SK-N-SH treated with all-trans-retinoic acid at 6 μM for 48 hours (cell line): ENCODE measurements at regions not wholly inside any gene's neighbourhood (a gene's known extent, or its start where the extent isn't known, plus 50 kb on each side); places are given as distances from the start of the nearest gene placed in this dataset.

Experiments used
- ATAC-seq: fragments of 200-7000 bp; cut with Tn5 transposase; 3 replicates; pipeline ENCODE4 v1.9.1; 2020; ENCODE audit warnings: mild to moderate bottlenecking, moderate library complexity
- ARNTL ChIP-seq: fragments of 450-650 bp; formaldehyde crosslinking; IDR thresholded peaks from 2 replicates; pipeline ENCODE4 v1.5.0; 2020; ENCODE audit warnings: low read depth, mild to moderate bottlenecking, moderate library complexity, borderline replicate concordance
- BACH2 ChIP-seq: fragments of 250-450 bp; sonication (Bioruptor Pico); IDR thresholded peaks from 2 replicates; pipeline ENCODE4 v1.9.0; 2021; ENCODE audit warnings: mild to moderate bottlenecking, borderline replicate concordance
- ESRRG ChIP-seq: fragments of 250-450 bp; sonication (Bioruptor Pico); IDR thresholded peaks from 2 replicates; pipeline ENCODE4 v1.6.1; 2021; ENCODE audit warnings: mild to moderate bottlenecking
- OSR1 ChIP-seq: fragments of 250-450 bp; sonication (Bioruptor Pico); IDR thresholded peaks from 2 replicates; pipeline ENCODE4 v1.8.0; 2022; ENCODE audit warnings: moderate library complexity, mild to moderate bottlenecking, inconsistent platforms
- PPARA ChIP-seq: fragments of 250-450 bp; sonication (Bioruptor Pico); IDR thresholded peaks from 2 replicates; pipeline ENCODE4 v1.5.0; 2020; ENCODE audit warnings: mild to moderate bottlenecking, borderline replicate concordance
- SNAI2 ChIP-seq: fragments of 250-450 bp; sonication (Bioruptor Pico); IDR thresholded peaks from 2 replicates; pipeline ENCODE4 v1.5.0; 2020; ENCODE audit warnings: mild to moderate bottlenecking, moderate library complexity
- ZC3H10 ChIP-seq: fragments of 250-450 bp; sonication (Bioruptor Pico); IDR thresholded peaks from 2 replicates; pipeline ENCODE4 v1.5.1; 2021; ENCODE audit warnings: mild to moderate bottlenecking, moderate library complexity
- ZFP3 ChIP-seq: fragments of 250-450 bp; sonication (Bioruptor Pico); IDR thresholded peaks from 2 replicates; pipeline ENCODE4 v1.5.0; 2020; ENCODE audit warnings: mild to moderate bottlenecking, moderate library complexity
- ZFP30 ChIP-seq: fragments of 450-650 bp; formaldehyde crosslinking; IDR thresholded peaks from 2 replicates; pipeline ENCODE4 v1.5.0; 2022; ENCODE audit warnings: mild to moderate bottlenecking, moderate library complexity
- ZNF70 ChIP-seq: fragments of 450-650 bp; formaldehyde crosslinking; IDR thresholded peaks from 2 replicates; pipeline ENCODE4 v1.5.0; 2020; ENCODE audit warnings: mild to moderate bottlenecking, moderate library complexity
- TF ChIP-seq, protein P1 (sequence below): fragments of 250-450 bp; sonication (Bioruptor Pico); IDR thresholded peaks from 2 replicates; pipeline ENCODE4 v1.5.0; 2020; ENCODE audit warnings: mild to moderate bottlenecking, moderate library complexity
- TF ChIP-seq, protein P2 (sequence below): fragments of 250-450 bp; sonication (Bioruptor Pico); IDR thresholded peaks from 2 replicates; pipeline ENCODE4 v1.5.1; 2021; ENCODE audit warnings: mild to moderate bottlenecking, moderate library complexity
- TF ChIP-seq, protein P3 (sequence below): fragments of 250-450 bp; sonication (Bioruptor Pico); IDR thresholded peaks from 2 replicates; pipeline ENCODE4 v1.8.0; 2020; ENCODE audit warnings: mild to moderate bottlenecking, moderate library complexity, borderline replicate concordance
- TF ChIP-seq, protein P4 (sequence below): fragments of 250-450 bp; sonication (Bioruptor Pico); IDR thresholded peaks from 2 replicates; pipeline ENCODE4 v1.8.0; 2021; ENCODE audit warnings: low read depth, mild to moderate bottlenecking, moderate library complexity, borderline replicate concordance
- TF ChIP-seq, protein P5 (sequence below): fragments of 250-450 bp; sonication (Bioruptor Pico); IDR thresholded peaks from 2 replicates; pipeline ENCODE4 v1.5.1; 2020; ENCODE audit warnings: low read depth, mild to moderate bottlenecking, moderate library complexity

DNA sequence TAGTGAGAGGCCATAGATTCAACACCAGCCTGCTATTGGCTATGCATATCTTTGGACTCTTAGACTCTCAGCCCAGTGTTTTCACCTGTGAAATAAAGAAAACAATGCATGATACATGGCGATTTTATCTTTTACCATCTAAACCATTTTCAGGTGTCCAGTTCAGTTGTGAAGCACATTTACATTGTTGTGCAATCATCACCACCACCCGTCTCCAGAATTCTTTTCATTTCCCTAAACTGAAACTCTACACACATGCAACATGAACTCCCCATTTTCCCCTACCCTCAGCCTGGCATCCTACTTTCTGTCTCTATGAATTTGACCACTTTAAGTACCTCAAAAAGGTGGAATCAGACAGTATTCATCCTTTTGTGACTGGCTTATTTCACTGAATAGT is 420.6 kb downstream of the MED10 start (continued):
- TF ChIP-seq, protein P1, sequence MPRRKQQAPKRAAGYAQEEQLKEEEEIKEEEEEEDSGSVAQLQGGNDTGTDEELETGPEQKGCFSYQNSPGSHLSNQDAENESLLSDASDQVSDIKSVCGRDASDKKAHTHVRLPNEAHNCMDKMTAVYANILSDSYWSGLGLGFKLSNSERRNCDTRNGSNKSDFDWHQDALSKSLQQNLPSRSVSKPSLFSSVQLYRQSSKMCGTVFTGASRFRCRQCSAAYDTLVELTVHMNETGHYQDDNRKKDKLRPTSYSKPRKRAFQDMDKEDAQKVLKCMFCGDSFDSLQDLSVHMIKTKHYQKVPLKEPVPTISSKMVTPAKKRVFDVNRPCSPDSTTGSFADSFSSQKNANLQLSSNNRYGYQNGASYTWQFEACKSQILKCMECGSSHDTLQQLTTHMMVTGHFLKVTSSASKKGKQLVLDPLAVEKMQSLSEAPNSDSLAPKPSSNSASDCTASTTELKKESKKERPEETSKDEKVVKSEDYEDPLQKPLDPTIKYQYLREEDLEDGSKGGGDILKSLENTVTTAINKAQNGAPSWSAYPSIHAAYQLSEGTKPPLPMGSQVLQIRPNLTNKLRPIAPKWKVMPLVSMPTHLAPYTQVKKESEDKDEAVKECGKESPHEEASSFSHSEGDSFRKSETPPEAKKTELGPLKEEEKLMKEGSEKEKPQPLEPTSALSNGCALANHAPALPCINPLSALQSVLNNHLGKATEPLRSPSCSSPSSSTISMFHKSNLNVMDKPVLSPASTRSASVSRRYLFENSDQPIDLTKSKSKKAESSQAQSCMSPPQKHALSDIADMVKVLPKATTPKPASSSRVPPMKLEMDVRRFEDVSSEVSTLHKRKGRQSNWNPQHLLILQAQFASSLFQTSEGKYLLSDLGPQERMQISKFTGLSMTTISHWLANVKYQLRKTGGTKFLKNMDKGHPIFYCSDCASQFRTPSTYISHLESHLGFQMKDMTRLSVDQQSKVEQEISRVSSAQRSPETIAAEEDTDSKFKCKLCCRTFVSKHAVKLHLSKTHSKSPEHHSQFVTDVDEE (CRISPR knock-in tag), result no peak

DNA sequence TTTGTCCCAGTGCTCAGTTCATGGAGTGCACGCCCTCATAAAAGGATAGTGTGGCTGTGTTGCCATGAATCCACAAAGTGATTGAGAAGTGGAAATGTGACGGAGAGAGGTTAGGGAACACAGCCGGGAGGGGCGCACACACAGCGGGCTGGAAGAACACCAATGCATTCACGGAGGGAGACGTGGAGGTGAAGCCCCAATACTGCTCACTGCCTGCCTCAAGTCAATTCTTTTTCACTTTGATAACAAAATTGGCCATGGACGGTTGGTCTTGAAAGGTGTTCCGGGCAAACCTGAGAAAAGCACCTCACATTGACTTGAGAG is 424.1 kb downstream of the MED10 start:
- TF ChIP-seq ESRRG (CRISPR knock-in tag) (no peak), ZFP30 (CRISPR knock-in tag) (no peak), ZC3H10 (CRISPR knock-in tag) (no peak), ZFP3 (CRISPR knock-in tag) (no peak)
- TF ChIP-seq, protein P1 (CRISPR knock-in tag), result no peak
- TF ChIP-seq, protein P2, sequence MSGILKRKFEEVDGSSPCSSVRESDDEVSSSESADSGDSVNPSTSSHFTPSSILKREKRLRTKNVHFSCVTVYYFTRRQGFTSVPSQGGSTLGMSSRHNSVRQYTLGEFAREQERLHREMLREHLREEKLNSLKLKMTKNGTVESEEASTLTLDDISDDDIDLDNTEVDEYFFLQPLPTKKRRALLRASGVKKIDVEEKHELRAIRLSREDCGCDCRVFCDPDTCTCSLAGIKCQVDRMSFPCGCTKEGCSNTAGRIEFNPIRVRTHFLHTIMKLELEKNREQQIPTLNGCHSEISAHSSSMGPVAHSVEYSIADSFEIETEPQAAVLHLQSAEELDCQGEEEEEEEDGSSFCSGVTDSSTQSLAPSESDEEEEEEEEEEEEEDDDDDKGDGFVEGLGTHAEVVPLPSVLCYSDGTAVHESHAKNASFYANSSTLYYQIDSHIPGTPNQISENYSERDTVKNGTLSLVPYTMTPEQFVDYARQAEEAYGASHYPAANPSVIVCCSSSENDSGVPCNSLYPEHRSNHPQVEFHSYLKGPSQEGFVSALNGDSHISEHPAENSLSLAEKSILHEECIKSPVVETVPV (CRISPR knock-in tag), result no peak
- no peak for ATAC-seq

DNA sequence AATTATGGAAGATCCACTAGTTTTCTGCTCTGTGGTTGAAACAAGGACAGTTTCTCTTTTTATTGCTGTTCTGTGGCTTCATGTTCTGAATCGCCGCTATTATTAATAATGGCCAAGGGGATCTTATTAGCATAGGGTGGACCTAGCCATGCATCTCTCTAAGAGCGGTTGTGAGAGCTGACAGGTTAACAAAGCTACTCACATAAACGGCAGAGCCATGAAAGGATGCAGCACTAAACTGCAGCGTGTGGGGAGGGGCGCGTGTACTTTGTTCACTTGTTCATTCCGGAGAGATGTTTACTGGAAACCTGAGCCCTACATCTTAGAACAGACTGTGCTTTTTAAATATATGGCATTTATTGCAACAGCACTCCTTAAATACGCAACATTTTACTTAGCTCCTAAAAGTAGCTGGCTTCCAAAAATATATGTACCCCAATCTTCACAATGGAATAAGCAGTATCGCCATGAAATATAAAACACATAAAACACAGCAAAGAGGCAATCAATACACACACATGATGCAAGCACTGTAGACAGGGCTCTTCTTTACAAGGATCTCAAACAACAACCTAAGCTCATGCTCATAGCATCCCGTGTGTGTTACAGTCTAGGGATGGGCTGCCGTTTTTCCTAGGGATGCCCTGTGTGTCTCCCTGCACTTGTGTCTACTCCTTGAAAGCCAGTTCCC is 424.6 kb downstream of the MED10 start:
- no peak for TF ChIP-seq OSR1 (CRISPR knock-in tag)
- no peak for TF ChIP-seq ZNF70 (CRISPR knock-in tag)
- TF ChIP-seq, protein P3, sequence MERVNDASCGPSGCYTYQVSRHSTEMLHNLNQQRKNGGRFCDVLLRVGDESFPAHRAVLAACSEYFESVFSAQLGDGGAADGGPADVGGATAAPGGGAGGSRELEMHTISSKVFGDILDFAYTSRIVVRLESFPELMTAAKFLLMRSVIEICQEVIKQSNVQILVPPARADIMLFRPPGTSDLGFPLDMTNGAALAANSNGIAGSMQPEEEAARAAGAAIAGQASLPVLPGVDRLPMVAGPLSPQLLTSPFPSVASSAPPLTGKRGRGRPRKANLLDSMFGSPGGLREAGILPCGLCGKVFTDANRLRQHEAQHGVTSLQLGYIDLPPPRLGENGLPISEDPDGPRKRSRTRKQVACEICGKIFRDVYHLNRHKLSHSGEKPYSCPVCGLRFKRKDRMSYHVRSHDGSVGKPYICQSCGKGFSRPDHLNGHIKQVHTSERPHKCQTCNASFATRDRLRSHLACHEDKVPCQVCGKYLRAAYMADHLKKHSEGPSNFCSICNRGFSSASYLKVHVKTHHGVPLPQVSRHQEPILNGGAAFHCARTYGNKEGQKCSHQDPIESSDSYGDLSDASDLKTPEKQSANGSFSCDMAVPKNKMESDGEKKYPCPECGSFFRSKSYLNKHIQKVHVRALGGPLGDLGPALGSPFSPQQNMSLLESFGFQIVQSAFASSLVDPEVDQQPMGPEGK, result no peak
- no peak for TF ChIP-seq ARNTL (CRISPR knock-in tag)
- no peak for TF ChIP-seq BACH2 (CRISPR knock-in tag)
- no peak for TF ChIP-seq SNAI2 (CRISPR knock-in tag)
- TF ChIP-seq PPARA (CRISPR knock-in tag), result no peak
- TF ChIP-seq ZFP30 (CRISPR knock-in tag), result no peak
- TF ChIP-seq, protein P4, sequence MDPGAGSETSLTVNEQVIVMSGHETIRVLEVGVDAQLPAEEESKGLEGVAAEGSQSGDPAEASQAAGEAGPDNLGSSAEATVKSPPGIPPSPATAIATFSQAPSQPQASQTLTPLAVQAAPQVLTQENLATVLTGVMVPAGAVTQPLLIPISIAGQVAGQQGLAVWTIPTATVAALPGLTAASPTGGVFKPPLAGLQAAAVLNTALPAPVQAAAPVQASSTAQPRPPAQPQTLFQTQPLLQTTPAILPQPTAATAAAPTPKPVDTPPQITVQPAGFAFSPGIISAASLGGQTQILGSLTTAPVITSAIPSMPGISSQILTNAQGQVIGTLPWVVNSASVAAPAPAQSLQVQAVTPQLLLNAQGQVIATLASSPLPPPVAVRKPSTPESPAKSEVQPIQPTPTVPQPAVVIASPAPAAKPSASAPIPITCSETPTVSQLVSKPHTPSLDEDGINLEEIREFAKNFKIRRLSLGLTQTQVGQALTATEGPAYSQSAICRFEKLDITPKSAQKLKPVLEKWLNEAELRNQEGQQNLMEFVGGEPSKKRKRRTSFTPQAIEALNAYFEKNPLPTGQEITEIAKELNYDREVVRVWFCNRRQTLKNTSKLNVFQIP (CRISPR knock-in tag), result no peak
- TF ChIP-seq ESRRG (CRISPR knock-in tag), result no peak
- TF ChIP-seq, protein P5, sequence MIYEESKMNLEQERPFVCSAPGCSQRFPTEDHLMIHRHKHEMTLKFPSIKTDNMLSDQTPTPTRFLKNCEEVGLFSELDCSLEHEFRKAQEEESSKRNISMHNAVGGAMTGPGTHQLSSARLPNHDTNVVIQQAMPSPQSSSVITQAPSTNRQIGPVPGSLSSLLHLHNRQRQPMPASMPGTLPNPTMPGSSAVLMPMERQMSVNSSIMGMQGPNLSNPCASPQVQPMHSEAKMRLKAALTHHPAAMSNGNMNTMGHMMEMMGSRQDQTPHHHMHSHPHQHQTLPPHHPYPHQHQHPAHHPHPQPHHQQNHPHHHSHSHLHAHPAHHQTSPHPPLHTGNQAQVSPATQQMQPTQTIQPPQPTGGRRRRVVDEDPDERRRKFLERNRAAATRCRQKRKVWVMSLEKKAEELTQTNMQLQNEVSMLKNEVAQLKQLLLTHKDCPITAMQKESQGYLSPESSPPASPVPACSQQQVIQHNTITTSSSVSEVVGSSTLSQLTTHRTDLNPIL (CRISPR knock-in tag), result no peak
- TF ChIP-seq, protein P2 (CRISPR knock-in tag), result no peak
- no peak for TF ChIP-seq ZC3H10 (CRISPR knock-in tag)
- no peak for ATAC-seq
